Renal cortical epithelial cell (primary cell): ENCODE measurements at regions not wholly inside any gene's neighbourhood (a gene's known extent, or its start where the extent isn't known, plus 50 kb on each side); places are given as distances from the start of the nearest gene placed in this dataset.

ENCODE experiments used
- DNase-seq: peaks from one replicate; pipeline ENCODE4 v3.0.0-alpha.2; 2011; ENCODE audit warnings: low read depth

GRCh38 chr2:14517731-14518130, 114.8 kb upstream of the LRATD1 start:
- no peak for DNase-seq

GRCh38 chr2:14520385-14520945, 112.1 kb upstream of the LRATD1 start:
- no peak for DNase-seq

- DNase-seq = peak; percentile 90
These were observed 108.3 kb upstream of the LRATD1 start for GRCh38 chr2:14524041-14524802.

GRCh38 chr2:14524803-14525080, 107.8 kb upstream of the LRATD1 start:
- peak; percentile 91 for DNase-seq

GRCh38 chr2:14530506-14530905, 102.0 kb upstream of the LRATD1 start:
- no peak for DNase-seq

- DNase-seq = no peak
These were observed 99.3 kb upstream of the LRATD1 start for GRCh38 chr2:14533131-14533757.

- peak; percentile 77 for DNase-seq
These were observed 97.4 kb upstream of the LRATD1 start for GRCh38 chr2:14535156-14535555.

GRCh38 chr2:14536976-14537375, 95.5 kb upstream of the LRATD1 start:
- no peak for DNase-seq

GRCh38 chr2:14540015-14540414, 92.5 kb upstream of the LRATD1 start:
- no peak for DNase-seq

- DNase-seq = peak; percentile 44
These were observed 89.2 kb upstream of the LRATD1 start for GRCh38 chr2:14543284-14543683.

GRCh38 chr2:14544247-14544646, 88.3 kb upstream of the LRATD1 start:
- DNase-seq = no peak

- no peak for DNase-seq
These were observed 84.7 kb upstream of the LRATD1 start for GRCh38 chr2:14547830-14548229.

GRCh38 chr2:14550658-14551057, 81.9 kb upstream of the LRATD1 start:
- DNase-seq = no peak

GRCh38 chr2:14551069-14551468, 81.4 kb upstream of the LRATD1 start:
- DNase-seq = no peak

- no peak for DNase-seq
These were observed 80.2 kb upstream of the LRATD1 start for GRCh38 chr2:14552286-14552685.

GRCh38 chr2:14552818-14553217, 79.7 kb upstream of the LRATD1 start:
- no peak for DNase-seq

GRCh38 chr2:14554849-14555545, 77.5 kb upstream of the LRATD1 start:
- no peak for DNase-seq

GRCh38 chr2:14557111-14557510, 75.4 kb upstream of the LRATD1 start:
- DNase-seq = no peak

GRCh38 chr2:14557916-14558315, 74.6 kb upstream of the LRATD1 start:
- peak; percentile 80 for DNase-seq

- peak; percentile 37 for DNase-seq
These were observed 74.1 kb upstream of the LRATD1 start for GRCh38 chr2:14558335-14558919.

GRCh38 chr2:14560716-14561115, 71.8 kb upstream of the LRATD1 start:
- DNase-seq = no peak

GRCh38 chr2:14563324-14563723, 69.2 kb upstream of the LRATD1 start:
- no peak for DNase-seq

- DNase-seq = peak; percentile 15
These were observed 66.9 kb upstream of the LRATD1 start for GRCh38 chr2:14565666-14566065.
